Sigmoid colon (tissue), 6 donors: ENCODE measurements at regions not wholly inside any gene's neighbourhood (a gene's known extent, or its start where the extent isn't known, plus 50 kb on each side); places are given as distances from the start of the nearest gene placed in this dataset.
"Not testable (repeated sequence)": the region's sequence is repeated elsewhere in the genome, so short reads cannot be mapped to it uniquely, and the experiment has no call there.

ENCODE experiments used
- DNase-seq: peaks from one replicate; pipeline ENCODE4 v3.0.0-alpha.2; 2019
- H3K27ac ChIP-seq, 4 donors: fragments of 200-600 bp; sonication (generic); one replicate each; pipeline ENCODE4 v1.5.1; 2016 to 2019; ENCODE audit warnings: mild to moderate bottlenecking in 1 of 4
- H3K27me3 ChIP-seq, 3 donors: fragments of 200-600 bp; sonication (generic); one replicate each; pipeline ENCODE4 v1.5.1; 2019; ENCODE audit warnings: mild to moderate bottlenecking in 1 of 3
- H3K36me3 ChIP-seq, 4 donors: fragments of 200-600 bp; sonication (generic); one replicate each; pipeline ENCODE4 v1.5.1; 2016 to 2019
- H3K4me1 ChIP-seq, 4 donors: fragments of 200-600 bp; sonication (generic); one replicate each; pipeline ENCODE4 v1.5.1; 2017 to 2019
- H3K4me3 ChIP-seq, 4 donors: fragments of 200-600 bp; sonication (generic); one replicate each; pipeline ENCODE4 v1.5.1; 2017 to 2019; ENCODE audit warnings: mild to moderate bottlenecking in 2 of 4, moderate library complexity in 1 of 4
- H3K9me3 ChIP-seq, 4 donors: fragments of 200-600 bp in 3 of 4; sonication (generic) in 3 of 4; one replicate each; pipeline versions ENCODE4 v1.5.1 to v1.6.1; 2013 to 2019
- CTCF ChIP-seq, 4 experiments: fragments of 450-650 bp in 3 of 4; fragments of 200-600 bp in 1 of 4; IDR thresholded peaks; one replicate each; pipeline ENCODE4 v1.5.1; 2016 to 2019; ENCODE audit warnings: antibody characterized with exemption in 4 of 4, mild to moderate bottlenecking in 3 of 4, moderate library complexity in 2 of 4
- EP300 ChIP-seq, 4 donors: sonication (generic); formaldehyde crosslinking; IDR thresholded peaks; one replicate each; pipeline ENCODE4 v1.6.1; 2017; ENCODE audit warnings: antibody characterized with exemption in 4 of 4
- POLR2A ChIP-seq, 2 donors: fragments of 450-650 bp; IDR thresholded peaks; one replicate each; pipeline ENCODE4 v1.6.1; 2016; ENCODE audit warnings: antibody characterized with exemption in 2 of 2, mild to moderate bottlenecking in 2 of 2, moderate library complexity in 2 of 2
- POLR2AphosphoS5 ChIP-seq, 4 donors: sonication (generic); formaldehyde crosslinking; IDR thresholded peaks; one replicate each; pipeline ENCODE4 v1.6.1; 2017; ENCODE audit warnings: antibody characterized with exemption in 4 of 4
- WGBS, 2 donors: extraction: QIAGEN DNeasy Blood & Tissue Kit; methylation state at CpG; one replicate each; pipeline ENCODE4 v1.1.7; 2013; 5-methylcytosine and 5-hydroxymethylcytosine counted together
- intact Hi-C: fragments of 100-400 bp; cut with DNase I; formaldehyde crosslinking; loops from one replicate; pipeline ENCODE4 v1.15.1; 2023
- donor health status: healthy with polysubstance abuse.
- donor health status: healthy.

- no peaks in the 10 kb centered on the region for H3K9me3 ChIP-seq
- WGBS, 2 donors, result 89 to 93% methylated on average over 2 of the region's 2 CpGs
- TF ChIP-seq POLR2AphosphoS5 (IDR thresholded peaks at IDR 0.05) (no peak), EP300 (IDR thresholded peaks at IDR 0.05) (no peak), POLR2A (IDR thresholded peaks at IDR 0.05) (no peak), CTCF (IDR thresholded peaks at IDR 0.05) (no peak)
- H3K36me3 ChIP-seq, result no peaks in the 10 kb centered on the region
- H3K4me3 ChIP-seq, result no peak overlapping the region
- intact Hi-C loops, result no loop called here
- no peaks in the 10 kb centered on the region for H3K4me1 ChIP-seq
- H3K27ac ChIP-seq, result no peak overlapping the region
- H3K27me3 ChIP-seq, result no peaks in the 10 kb centered on the region
- DNase-seq, result no peak
Measured at GRCh38 chr15:53122818-53123217, 332.7 kb upstream of the ONECUT1 start.

- H3K9me3 ChIP-seq, DNase-seq, H3K27ac ChIP-seq, intact Hi-C loops, H3K36me3 ChIP-seq, H3K4me3 ChIP-seq, H3K27me3 ChIP-seq, H3K4me1 ChIP-seq: not testable (repeated sequence)
Measured at GRCh38 chr15:53116915-53117314, 326.8 kb upstream of the ONECUT1 start.

GRCh38 chr15:53116169-53116568 lies 326.0 kb upstream of the ONECUT1 start:
- no peak overlapping the region for H3K4me3 ChIP-seq
- intact Hi-C loops, result no loop called here
- no peak for DNase-seq
- no peak overlapping the region for H3K27ac ChIP-seq
- H3K4me1 ChIP-seq, result no peaks in the 10 kb centered on the region
- no peaks in the 10 kb centered on the region for H3K9me3 ChIP-seq
- no peak for TF ChIP-seq POLR2A (IDR thresholded peaks at IDR 0.05)
- TF ChIP-seq CTCF (IDR thresholded peaks at IDR 0.05), result no peak
- no peak for TF ChIP-seq POLR2AphosphoS5 (IDR thresholded peaks at IDR 0.05)
- no peak for TF ChIP-seq EP300 (IDR thresholded peaks at IDR 0.05)
- H3K36me3 ChIP-seq, result no peaks in the 10 kb centered on the region
- no peaks in the 10 kb centered on the region for H3K27me3 ChIP-seq

GRCh38 chr15:53115563-53115962 lies 325.4 kb upstream of the ONECUT1 start:
- no peak for TF ChIP-seq CTCF (IDR thresholded peaks at IDR 0.05)
- no peak for TF ChIP-seq EP300 (IDR thresholded peaks at IDR 0.05)
- no peak for TF ChIP-seq POLR2AphosphoS5 (IDR thresholded peaks at IDR 0.05)
- TF ChIP-seq POLR2A (IDR thresholded peaks at IDR 0.05), result no peak
- H3K4me3 ChIP-seq, result no peak overlapping the region
- H3K36me3 ChIP-seq, result no peaks in the 10 kb centered on the region
- 18 to 74% methylated on average over 1 of the region's 1 CpG for WGBS, 2 donors
- no peak for DNase-seq
- no peak overlapping the region for H3K27ac ChIP-seq
- intact Hi-C loops, result no loop called here
- H3K9me3 ChIP-seq, result no peaks in the 10 kb centered on the region
- no peaks in the 10 kb centered on the region for H3K4me1 ChIP-seq
- H3K27me3 ChIP-seq, result no peaks in the 10 kb centered on the region

- intact Hi-C loops, result no loop called here
- Histone ChIP-seq H3K27me3 (no peaks in the 10 kb centered on the region), H3K9me3 (no peaks in the 10 kb centered on the region), H3K36me3 (no peaks in the 10 kb centered on the region), H3K4me1 (no peaks in the 10 kb centered on the region), H3K4me3 (no peak overlapping the region), H3K27ac (no peak overlapping the region)
- DNase-seq, result no peak
- WGBS, 2 donors, result 12 to 61% methylated on average over 3 of the region's 3 CpGs
- no peak for TF ChIP-seq POLR2AphosphoS5 (IDR thresholded peaks at IDR 0.05)
- peak in 1 of 4 experiments; percentile 11 for TF ChIP-seq CTCF (IDR thresholded peaks at IDR 0.05)
- no peak for TF ChIP-seq POLR2A (IDR thresholded peaks at IDR 0.05)
Measured at GRCh38 chr15:53114960-53115359, 324.8 kb upstream of the ONECUT1 start.
